HG02571 (cell line): ENCODE measurements at regions not wholly inside any gene's neighbourhood (a gene's known extent, or its start where the extent isn't known, plus 50 kb on each side); places are given as distances from the start of the nearest gene placed in this dataset.

ENCODE experiments used
- ATAC-seq: cut with Tn5 transposase; IDR thresholded peaks from one replicate; pipeline ENCODE4 v1.9.1; 2021; ENCODE audit warnings: mild to moderate bottlenecking, moderate library complexity; ENCODE audit not compliant: unreplicated experiment

- ATAC-seq, result no peak
Measured at GRCh38 chr2:134135793-134136192, 118.1 kb upstream of the MGAT5 start.

GRCh38 chr2:134136731-134137130, 117.1 kb upstream of the MGAT5 start:
- no peak for ATAC-seq

- ATAC-seq, result no peak
Measured at GRCh38 chr2:134137182-134137611, 116.7 kb upstream of the MGAT5 start.

- no peak for ATAC-seq
Measured at GRCh38 chr2:134138115-134138514, 115.8 kb upstream of the MGAT5 start.

GRCh38 chr2:134139611-134140010, 114.3 kb upstream of the MGAT5 start:
- no peak for ATAC-seq

- ATAC-seq, result no peak
Measured at GRCh38 chr2:134140251-134140661, 113.6 kb upstream of the MGAT5 start.

- ATAC-seq, result no peak
Measured at GRCh38 chr2:134141598-134142340, 112.1 kb upstream of the MGAT5 start.

GRCh38 chr2:134142341-134142738, 111.5 kb upstream of the MGAT5 start:
- ATAC-seq, result no peak

GRCh38 chr2:134142903-134143302, 111.0 kb upstream of the MGAT5 start:
- ATAC-seq, result no peak

- ATAC-seq, result no peak
Measured at GRCh38 chr2:134143568-134143967, 110.3 kb upstream of the MGAT5 start.

- ATAC-seq, result no peak
Measured at GRCh38 chr2:134144081-134144596, 109.7 kb upstream of the MGAT5 start.

- no peak for ATAC-seq
Measured at GRCh38 chr2:134144651-134145050, 109.2 kb upstream of the MGAT5 start.

GRCh38 chr2:134145519-134145918, 108.4 kb upstream of the MGAT5 start:
- ATAC-seq, result no peak

GRCh38 chr2:134146161-134146560, 107.7 kb upstream of the MGAT5 start:
- ATAC-seq, result no peak

GRCh38 chr2:134146620-134147019, 107.3 kb upstream of the MGAT5 start:
- ATAC-seq, result no peak

GRCh38 chr2:134148172-134148571, 105.7 kb upstream of the MGAT5 start:
- ATAC-seq, result no peak

- no peak for ATAC-seq
Measured at GRCh38 chr2:134148843-134149472, 104.9 kb upstream of the MGAT5 start.

GRCh38 chr2:134149904-134150303, 104.0 kb upstream of the MGAT5 start:
- ATAC-seq, result no peak

- no peak for ATAC-seq
Measured at GRCh38 chr2:134150760-134151159, 103.1 kb upstream of the MGAT5 start.

- no peak for ATAC-seq
Measured at GRCh38 chr2:134152045-134153010, 101.5 kb upstream of the MGAT5 start.

- ATAC-seq, result no peak
Measured at GRCh38 chr2:134153294-134153880, 100.5 kb upstream of the MGAT5 start.
